Keratinocyte (primary cell): ENCODE measurements at regions not wholly inside any gene's neighbourhood (a gene's known extent, or its start where the extent isn't known, plus 50 kb on each side); places are given as distances from the start of the nearest gene placed in this dataset.

Experiments used
- EZH2 ChIP-seq: IDR thresholded peaks from one replicate; pipeline ENCODE4 v1.6.1; 2012; ENCODE audit warnings: inconsistent platforms, mild to moderate bottlenecking, low read length, moderate library complexity
- TF ChIP-seq, protein P1 (sequence below), 3 experiments: IDR thresholded peaks in 1 of 3; conservative IDR thresholded peaks in 1 of 3; optimal IDR thresholded peaks in 1 of 3; 2 replicates in 2 of 3; 3 replicates in 1 of 3; pipeline versions ENCODE3 to v1.5.1; 2011; ENCODE audit warnings: low read length in 3 of 3, mild to moderate bottlenecking in 3 of 3, moderate library complexity in 2 of 3, control low read depth in 1 of 3, inconsistent platforms in 1 of 3; ENCODE audit not compliant: insufficient read depth in 2 of 3; ENCODE audit errors: extremely low read depth in 1 of 3

- TF ChIP-seq, protein P1, sequence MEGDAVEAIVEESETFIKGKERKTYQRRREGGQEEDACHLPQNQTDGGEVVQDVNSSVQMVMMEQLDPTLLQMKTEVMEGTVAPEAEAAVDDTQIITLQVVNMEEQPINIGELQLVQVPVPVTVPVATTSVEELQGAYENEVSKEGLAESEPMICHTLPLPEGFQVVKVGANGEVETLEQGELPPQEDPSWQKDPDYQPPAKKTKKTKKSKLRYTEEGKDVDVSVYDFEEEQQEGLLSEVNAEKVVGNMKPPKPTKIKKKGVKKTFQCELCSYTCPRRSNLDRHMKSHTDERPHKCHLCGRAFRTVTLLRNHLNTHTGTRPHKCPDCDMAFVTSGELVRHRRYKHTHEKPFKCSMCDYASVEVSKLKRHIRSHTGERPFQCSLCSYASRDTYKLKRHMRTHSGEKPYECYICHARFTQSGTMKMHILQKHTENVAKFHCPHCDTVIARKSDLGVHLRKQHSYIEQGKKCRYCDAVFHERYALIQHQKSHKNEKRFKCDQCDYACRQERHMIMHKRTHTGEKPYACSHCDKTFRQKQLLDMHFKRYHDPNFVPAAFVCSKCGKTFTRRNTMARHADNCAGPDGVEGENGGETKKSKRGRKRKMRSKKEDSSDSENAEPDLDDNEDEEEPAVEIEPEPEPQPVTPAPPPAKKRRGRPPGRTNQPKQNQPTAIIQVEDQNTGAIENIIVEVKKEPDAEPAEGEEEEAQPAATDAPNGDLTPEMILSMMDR (optimal IDR thresholded peaks at IDR 0.05 in 1 of 3, IDR thresholded peaks at IDR 0.05 in 1 of 3, conservative IDR thresholded peaks at IDR 0.05 in 1 of 3; ENCODE audit: extremely low read depth in 1 of 3, insufficient read depth in 2 of 3, low read length in 3 of 3): no peak
- TF ChIP-seq EZH2: no peak
These were observed 104.1 kb upstream of the TUT7 start for GRCh38 chr9:86458191-86458855.
